DMS53 treated with DMSO at 0.1 percent for 48 hours (cell line): ENCODE measurements at regions not wholly inside any gene's neighbourhood (a gene's known extent, or its start where the extent isn't known, plus 50 kb on each side); places are given as distances from the start of the nearest gene placed in this dataset.

Source experiments
- DNase-seq: peaks from one replicate; lab custom pipeline; 2025; ENCODE audit not compliant: unreplicated experiment; lab: John Stamatoyannopoulos, UW

DNA sequence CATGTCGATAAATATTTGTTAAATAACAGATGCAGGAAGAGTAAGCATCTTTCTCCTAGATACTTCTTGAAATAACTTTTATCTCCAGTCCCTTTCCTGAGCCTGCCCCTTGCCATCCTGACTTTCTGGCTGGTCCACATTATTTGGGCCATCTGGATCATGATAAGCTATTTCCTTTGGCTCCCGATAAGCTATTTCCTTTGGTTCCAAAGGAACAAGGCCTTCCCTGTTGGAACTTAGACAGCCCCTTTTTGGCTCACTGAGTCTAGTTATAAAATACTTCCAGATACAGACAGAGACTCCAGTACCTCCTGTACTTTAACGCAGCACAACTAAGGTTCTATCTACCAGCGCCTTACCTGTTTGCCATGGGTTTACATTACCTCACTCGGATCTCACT, 205.3 kb upstream of the CCDC150 start:
- no peak for DNase-seq

DNA sequence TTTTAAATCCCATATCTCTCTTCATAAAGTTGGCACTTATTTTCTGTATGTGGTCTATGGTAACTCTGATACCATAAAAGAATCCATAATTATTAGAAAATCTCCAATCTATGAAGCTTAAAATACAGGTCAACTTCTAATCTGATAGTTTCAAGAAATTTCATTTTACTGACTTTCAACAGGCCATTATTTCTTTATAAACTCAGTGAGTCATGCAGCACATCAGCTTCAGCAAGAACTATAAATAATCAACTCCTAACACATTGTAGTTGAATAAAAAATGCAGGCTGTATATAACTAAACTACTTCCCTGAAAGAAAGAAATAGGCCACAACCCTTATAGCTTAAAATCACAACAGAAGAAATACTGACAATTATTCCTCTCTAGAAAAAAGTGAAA, 204.3 kb upstream of the CCDC150 start:
- DNase-seq, result no peak

DNA sequence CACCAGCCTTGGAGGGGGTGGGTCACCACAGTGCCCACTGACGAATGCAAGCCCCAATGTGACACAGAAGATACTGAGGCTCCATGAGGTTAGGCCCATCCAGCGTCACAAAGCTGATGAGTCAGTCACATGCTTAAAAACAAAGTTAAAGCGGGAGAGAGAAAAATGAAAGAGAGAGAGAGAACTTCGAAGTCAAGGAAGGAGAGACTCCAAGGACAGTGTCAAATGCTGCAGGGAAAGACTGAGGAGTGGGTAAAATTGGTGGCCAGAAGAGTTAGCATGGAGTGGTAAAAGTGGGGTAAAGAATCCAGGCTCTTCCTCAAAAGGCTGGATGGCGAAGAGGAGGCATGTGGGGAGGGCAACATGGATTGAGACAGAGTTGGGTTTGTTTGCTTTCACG, 201.9 kb upstream of the CCDC150 start:
- DNase-seq, result no peak

DNA sequence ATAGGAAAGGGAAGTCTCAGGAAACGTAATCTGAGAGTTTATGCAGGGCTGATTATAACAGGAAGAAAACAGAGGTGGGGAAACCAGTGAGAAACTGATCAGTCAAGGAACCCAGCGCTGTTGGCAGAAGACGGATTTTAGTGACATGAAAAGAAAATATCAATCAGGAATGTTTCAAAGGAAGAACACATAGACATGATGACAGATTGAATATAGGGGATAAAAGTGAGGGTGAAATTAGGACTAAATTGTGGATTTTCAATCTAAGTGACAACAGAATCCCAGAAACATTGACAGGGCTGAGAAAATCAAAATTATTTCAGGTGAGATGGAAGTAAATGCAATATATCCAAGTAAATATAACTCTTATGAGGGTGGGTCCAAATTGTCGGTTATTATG, 199.8 kb upstream of the CCDC150 start:
- no peak for DNase-seq

DNA sequence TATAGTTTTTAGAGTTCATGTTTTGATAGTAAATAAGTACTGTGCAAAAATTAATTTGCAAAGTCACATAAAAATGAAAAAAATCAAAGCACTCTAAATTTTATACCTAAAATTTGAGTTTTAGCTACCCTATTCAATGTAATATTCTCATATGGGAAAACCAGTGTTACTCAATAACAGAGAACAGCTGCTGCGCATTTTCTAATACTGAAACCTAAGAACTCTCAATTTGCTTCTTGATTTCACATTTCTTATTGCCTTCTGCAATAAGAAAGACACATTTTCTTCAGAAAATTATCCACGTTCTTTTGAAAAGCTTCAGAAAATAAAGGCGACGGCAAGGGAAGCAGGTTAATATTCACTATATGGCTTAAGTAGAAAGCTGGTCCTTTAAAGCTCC, 199.1 kb upstream of the CCDC150 start:
- no peak for DNase-seq

DNA sequence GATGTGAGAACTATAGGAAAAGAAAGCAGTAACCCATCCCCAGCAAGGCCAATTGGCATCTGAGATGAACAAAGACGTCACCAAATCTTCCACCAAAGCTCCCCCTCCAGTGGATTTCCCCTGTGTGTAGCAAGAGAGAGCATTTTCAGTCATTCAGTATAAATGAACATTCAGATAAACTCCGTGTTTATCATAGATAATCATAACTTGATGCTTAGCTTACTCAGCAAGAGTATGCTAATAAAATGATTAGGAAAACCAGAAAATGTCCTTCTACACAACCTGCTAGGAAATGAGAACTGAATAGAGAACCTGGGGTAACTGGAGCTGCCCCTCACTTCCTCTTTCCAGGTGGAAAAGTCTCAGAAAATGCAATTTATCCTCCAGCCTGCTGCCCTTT, 198.0 kb upstream of the CCDC150 start:
- no peak for DNase-seq

DNA sequence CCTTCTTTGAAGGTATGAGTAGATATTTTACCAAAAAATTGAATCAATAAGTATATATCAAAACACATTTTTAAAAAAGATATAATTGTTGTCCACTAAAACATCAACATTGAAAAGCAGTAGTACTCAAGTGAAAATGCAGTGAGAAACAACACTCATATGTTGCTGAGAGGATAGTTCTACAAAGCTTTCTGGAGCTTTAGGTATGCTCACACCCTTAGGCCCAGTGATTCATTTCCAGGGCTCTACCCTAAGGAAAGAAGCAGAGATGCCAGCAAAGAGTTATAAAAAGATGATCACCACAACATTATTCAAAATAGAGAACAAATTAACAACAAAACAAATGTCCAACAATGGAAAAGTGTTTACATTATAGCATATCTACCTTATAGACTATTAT, 197.3 kb upstream of the CCDC150 start:
- DNase-seq, result no peak

DNA sequence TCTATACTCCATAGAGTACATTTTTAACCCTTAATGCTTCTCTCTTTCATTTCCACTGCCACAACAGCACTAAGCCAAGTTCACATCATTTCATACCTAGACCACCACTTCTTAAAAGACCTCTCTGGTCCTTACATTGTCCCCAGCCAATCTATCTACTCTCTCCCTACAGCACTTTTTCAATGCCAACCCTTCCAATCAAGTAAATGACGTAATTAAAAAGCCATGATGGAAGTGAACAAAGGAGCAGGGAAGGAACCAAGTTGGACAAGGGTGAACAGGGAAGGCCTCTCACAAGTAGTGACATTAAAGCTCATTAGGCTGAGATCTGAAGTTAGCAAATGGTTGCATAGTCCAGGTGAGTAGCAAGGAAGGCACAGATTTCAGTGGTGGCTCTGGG, 195.1 kb upstream of the CCDC150 start:
- no peak for DNase-seq

DNA sequence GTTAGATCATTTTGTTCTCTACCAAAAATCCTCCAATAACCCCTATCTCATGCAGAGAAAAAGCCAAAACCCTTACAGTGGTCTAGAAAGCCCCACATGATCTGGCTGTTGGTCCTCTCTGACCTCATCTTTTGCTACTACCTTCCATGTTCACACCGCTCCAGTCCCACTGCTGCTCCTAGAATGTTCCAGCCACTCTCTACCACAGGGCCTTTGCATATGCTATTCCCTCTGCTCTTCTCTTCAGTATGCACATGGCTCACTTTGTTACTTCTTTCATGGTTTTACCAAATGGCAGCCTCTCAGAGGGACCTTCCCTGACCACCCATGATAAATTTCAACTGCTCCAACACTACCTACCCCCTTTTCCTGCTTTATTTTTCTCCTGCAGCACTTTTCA, 193.5 kb upstream of the CCDC150 start:
- no peak for DNase-seq

DNA sequence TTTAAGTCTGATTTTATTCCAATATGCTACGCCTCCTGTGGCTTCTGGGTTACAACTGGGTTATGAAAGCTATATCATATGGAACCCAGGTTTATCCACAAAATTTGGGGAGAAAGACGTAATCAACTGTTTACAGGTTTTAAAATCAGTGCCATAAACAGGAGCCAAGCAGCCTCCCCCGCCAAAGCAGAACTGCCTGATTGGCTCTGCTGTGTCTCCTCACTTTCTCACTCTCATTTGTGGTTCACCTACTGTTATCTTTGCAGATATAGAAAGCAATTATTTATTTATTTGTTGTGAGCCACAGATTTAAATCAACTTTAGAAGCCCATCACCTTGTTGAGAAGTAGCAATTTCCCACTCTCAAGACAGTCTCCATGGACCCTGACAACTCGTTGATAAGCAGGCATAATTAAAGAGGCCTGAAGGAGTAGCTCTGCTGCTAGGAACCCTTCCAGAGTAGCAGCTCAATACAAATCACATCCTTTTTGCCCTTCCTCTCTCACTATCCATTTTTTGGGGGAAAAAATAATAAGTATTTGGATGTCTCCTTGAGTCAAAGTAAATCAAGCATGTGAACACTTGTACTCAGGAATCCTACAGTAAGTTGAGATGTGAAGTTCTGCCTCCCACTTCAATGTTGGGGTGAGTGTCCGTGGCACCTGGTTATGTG, 191.0 kb upstream of the CCDC150 start:
- no peak for DNase-seq

DNA sequence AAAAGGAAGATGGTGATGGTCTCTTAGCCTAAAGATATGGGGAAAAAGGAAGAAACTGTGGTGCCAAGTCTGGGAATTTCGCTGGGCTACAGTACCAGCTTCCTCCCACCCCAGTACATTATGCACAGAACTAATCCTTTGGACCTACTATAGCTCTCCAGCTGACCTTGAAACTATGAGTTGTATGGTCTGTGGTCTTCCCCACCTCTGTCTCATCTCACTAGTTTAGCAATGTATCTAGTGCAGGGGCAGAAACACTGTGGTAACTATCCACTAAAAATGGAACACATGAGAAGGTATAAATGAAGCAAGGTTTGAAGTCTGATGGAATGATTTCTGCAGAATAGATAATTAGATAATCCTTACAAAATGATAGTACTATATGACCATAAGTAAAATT, 190.4 kb upstream of the CCDC150 start:
- DNase-seq, result no peak

DNA sequence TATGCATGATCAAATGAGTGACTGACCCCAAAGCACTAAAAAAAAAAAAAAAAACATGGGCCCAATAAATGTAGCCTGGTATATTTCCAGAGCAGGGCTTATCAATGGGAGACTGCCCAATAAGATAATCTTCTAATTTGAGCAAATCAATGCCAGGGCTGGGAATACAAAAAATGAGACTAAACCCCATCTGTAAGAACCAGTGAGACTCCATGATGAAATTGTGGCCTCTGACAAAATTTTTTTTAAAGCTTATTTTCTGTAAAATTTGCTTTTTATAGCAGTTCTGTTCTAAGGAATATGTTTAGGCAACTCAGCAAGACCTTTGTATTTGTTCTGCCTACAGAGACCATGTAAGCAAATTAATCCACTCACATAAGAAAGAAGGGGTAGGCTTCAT, 186.8 kb upstream of the CCDC150 start:
- no peak for DNase-seq

DNA sequence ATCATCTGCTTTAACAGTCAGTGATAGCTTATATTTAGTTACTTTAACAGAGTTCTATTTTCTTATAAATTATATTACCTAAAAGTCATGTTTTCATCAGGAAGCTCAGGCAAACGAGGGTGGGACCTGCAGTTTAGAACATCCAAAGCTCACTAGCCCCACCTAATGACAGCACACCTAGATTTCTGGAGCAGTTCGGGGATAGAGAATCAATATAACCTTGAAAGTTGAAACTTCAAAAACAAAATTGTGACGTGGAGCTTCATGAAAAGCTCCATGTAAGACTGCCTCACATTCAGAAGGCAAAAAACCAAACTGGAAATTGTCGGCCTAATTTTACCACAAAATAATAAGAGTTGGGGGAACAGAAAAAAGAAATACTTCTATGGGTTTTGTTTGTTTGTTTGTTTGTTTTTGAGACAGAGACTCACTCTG, 185.9 kb upstream of the CCDC150 start:
- DNase-seq, result peak; percentile 30

DNA sequence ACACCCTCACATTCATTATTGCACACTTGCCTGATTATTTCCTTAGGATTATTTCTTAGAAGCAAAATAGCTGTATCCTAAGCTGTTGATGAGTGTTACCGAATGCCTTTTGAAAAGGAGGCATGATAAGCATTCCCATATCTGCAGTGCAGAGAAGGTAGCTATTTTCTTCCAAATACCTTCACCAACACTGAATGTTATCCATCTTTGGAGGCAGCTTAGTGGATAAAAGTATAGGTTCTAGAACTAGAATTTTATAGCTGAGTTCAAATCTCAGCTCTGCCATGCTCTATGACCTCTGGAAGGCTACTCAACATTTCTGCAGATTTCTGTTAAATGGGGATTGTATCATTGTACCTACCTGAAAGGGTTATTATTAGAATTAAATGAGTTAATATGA, 185.0 kb upstream of the CCDC150 start:
- no peak for DNase-seq

DNA sequence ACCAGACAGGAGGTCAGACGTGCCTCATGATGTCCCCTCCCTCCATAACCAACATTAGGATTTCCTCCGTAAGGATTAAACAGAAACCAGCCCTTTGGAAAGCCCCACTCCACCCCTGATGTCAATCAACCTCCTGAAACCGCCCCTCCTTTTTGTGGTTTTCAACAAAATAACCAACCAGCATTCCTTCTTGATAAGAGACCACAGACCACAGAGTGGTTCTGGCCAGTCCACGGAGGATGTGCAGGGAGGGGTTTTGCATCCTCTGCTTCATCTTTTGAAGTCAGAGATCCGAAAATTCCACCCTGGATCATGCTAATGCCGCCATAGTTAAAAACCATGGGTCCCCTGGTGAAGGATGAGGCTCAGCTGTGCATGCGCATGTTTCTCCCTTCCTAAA, 180.0 kb upstream of the CCDC150 start:
- no peak for DNase-seq

DNA sequence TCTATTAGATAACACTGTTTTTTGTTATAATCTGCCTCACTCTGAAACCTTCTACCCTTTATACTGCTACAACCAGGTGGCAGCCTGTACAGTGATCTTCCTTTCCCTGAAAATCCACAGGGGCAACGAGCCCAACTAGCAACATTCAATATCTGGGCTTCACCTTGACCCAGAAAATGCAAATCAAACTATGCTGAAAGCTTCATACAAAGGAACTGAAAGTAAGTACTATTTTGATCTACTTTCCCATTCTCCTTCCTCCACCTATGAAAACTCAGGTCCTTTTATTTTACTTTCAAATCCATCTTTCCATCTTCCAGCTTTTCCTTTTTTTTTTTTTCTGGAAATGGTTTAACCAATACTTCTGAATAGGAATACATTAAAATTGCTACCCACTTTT, 175.8 kb upstream of the CCDC150 start:
- no peak for DNase-seq

DNA sequence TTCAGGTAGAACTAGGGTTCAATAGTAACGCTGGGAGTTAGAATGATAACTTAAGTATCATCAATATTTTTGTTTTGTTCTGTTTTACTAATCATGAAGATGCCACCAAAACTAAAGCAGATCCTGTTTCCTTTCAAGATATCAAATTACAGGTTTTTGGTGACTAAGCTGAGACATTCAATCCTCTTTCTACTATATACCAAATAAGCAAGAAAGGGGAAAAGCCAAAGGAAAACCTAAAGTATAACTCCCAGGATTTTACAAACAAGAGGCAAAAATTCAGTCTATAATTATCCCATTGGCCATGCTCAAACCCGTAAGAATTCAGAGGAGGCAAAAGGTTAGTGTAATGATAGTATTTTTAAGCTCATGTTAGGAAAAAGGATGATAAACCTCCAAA, 175.2 kb upstream of the CCDC150 start:
- peak; percentile 3 for DNase-seq

DNA sequence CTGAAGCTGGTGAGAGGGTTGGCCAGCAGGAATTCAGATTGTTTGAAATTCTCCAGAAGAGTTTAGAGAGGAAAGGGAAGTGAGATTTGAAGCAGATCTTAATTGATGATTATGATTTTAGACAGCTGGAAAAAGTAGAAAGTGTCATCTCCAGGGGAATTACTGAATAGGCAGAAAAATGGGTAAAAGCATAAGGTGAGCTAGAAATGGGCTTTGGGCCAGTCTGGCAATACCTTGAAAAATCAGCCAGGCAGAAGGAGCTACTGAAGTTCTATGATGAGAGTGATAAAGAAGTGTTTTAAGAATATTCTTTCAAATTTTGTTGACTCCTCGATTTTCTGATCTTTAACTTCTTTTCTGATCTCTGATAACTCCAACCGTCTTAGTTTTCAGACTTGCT, 172.9 kb upstream of the CCDC150 start:
- DNase-seq, result no peak

DNA sequence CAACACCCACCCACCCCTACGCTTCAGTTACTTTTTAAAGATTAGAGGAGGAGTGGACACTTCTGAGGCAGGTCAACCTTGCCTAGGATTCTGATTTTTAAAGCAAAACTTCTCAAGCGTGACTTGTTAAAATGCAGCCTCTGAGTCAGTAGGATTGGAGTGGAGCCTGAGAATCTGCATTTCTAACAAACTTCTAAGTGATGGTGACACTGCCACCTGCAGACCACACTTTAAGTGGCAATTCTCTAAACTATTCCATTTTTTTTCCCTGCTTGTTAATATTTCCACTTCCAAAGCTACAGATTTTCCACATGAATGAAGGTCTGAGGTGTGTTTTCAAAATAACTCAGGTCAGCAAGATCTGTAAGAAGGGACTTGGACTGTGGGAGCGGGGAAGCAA, 171.1 kb upstream of the CCDC150 start:
- no peak for DNase-seq

DNA sequence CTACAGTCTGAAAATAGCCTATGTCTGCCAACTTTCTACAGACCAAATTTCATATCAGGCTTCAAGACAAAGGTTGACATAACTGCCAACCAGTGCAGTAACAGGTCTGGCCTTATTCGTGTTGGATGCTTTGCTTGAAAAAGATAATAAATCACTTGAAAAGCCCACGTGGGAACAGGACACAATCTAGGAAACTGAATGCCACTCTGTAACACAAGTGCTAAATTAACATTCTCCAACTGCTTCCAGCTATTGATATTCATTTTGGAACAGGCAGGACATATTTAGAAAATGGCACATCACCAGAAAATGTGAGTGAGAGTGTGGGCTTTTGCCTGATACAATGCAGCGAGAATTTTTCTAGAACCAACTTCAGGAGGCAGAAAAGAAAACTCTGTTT, 165.9 kb upstream of the CCDC150 start:
- DNase-seq, result no peak

DNA sequence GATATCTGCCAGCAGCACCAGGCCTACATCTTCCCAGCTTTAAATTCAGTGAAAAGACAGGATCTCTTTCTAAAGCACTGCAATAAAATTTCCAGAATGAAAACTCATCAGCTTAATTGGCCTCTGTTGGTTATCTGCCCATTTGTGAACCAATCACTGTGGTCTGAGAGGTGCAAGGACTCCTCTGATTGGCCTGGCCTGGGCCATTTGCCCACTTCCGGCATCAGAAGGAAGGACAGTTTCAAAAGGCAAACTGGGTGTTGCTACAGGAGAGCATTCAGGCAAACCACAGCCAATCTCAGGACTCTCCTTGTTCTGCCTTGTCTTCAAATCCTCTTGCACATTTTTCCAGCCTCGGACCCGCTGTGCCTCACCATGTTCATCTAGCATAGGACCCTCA, 163.9 kb upstream of the CCDC150 start:
- DNase-seq, result no peak

DNA sequence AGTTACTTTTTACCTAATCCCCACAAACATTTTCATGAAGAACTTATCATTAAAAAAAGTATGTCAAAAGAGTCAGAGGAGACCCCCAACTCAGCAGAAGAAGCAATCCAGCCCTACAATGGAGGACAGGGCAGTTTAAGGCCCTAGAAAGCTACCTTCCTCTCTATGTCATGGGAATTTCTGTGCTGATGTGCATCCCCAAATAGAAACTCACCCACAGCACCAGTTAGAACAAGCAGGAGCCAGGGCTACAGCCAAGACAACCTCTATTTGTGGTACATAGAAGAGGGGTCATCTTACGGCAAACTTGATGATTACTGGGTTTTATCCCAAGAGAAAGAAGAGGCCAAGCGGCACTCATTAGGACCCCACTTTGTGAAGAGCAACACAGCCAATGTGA, 160.9 kb upstream of the CCDC150 start:
- no peak for DNase-seq

DNA sequence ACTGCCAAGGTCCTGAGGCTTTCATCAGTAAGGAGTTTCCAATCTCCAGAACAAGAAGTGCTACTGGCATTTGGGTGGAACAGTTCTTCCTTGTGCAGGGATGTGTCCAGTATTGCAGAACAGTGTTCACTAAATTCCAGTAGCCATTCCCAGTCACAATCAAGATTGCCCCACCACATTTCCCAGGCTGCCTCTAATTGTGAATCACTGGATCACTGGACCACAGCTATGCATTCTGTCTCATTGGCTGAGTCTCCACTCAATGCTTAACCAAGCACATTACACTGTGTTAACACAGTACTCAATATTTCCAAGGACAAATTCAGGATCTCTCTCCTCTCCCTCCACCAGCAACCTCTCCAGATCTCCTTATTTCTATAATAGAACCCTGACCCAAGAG, 160.2 kb upstream of the CCDC150 start:
- DNase-seq, result no peak
